A549 (cell line): ENCODE measurements at regions not wholly inside any gene's neighbourhood (a gene's known extent, or its start where the extent isn't known, plus 50 kb on each side); places are given as distances from the start of the nearest gene placed in this dataset.

ENCODE experiments used
- CBX2 ChIP-seq: fragments of 200-600 bp; sonication (generic); IDR thresholded peaks from 2 replicates; pipeline ENCODE4 v1.6.1; 2016; ENCODE audit warnings: low read depth, mild to moderate bottlenecking, borderline replicate concordance
- JUNB ChIP-seq: fragments of >200 bp; sonication (Bioruptor Twin); formaldehyde crosslinking; IDR thresholded peaks from 2 replicates; pipeline ENCODE4 v1.6.1; 2016
- POLR2A ChIP-seq: IDR thresholded peaks from 2 replicates; pipeline ENCODE4 v1.6.1; 2012; ENCODE audit warnings: mild to moderate bottlenecking, low read length
- RFX5 ChIP-seq: fragments of 450-650 bp; IDR thresholded peaks from 2 replicates; pipeline ENCODE4 v1.7.1; 2014; ENCODE audit warnings: antibody characterized with exemption, mild to moderate bottlenecking, moderate library complexity
- TF ChIP-seq, protein P1 (sequence below): fragments of 450-650 bp; IDR thresholded peaks from 2 replicates; pipeline ENCODE4 v1.6.1; 2014; ENCODE audit warnings: antibody characterized with exemption
- TF ChIP-seq, protein P2 (sequence below): fragments of >200 bp; sonication (Bioruptor Twin); formaldehyde crosslinking; IDR thresholded peaks from 3 replicates; pipeline ENCODE4 v1.5.1; 2016

DNA sequence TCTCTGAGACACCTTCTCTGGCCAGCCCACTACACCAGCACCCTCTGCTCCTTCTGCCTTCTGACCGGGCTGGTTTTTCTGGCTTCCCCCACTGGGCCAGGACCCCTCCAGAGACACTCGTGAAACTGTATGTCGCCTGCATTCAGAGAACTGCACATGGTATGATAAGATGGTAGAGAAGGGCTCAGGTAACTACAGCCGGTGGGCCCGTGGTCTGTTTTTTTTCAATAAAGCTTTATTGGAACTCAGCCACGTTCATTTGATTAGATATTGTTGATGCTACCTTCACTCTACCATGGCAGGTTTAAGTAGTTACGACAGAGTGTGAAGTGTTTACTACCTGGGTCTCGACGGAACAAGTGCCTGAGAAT is 514.0 kb downstream of the TBC1D22A start:
- TF ChIP-seq, protein P1, sequence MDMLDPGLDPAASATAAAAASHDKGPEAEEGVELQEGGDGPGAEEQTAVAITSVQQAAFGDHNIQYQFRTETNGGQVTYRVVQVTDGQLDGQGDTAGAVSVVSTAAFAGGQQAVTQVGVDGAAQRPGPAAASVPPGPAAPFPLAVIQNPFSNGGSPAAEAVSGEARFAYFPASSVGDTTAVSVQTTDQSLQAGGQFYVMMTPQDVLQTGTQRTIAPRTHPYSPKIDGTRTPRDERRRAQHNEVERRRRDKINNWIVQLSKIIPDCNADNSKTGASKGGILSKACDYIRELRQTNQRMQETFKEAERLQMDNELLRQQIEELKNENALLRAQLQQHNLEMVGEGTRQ = no peak
- TF ChIP-seq, protein P2, sequence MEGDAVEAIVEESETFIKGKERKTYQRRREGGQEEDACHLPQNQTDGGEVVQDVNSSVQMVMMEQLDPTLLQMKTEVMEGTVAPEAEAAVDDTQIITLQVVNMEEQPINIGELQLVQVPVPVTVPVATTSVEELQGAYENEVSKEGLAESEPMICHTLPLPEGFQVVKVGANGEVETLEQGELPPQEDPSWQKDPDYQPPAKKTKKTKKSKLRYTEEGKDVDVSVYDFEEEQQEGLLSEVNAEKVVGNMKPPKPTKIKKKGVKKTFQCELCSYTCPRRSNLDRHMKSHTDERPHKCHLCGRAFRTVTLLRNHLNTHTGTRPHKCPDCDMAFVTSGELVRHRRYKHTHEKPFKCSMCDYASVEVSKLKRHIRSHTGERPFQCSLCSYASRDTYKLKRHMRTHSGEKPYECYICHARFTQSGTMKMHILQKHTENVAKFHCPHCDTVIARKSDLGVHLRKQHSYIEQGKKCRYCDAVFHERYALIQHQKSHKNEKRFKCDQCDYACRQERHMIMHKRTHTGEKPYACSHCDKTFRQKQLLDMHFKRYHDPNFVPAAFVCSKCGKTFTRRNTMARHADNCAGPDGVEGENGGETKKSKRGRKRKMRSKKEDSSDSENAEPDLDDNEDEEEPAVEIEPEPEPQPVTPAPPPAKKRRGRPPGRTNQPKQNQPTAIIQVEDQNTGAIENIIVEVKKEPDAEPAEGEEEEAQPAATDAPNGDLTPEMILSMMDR = no peak
- TF ChIP-seq POLR2A (no peak), CBX2 (no peak), JUNB (no peak), RFX5 (no peak)
